K562 (cell line): ENCODE measurements at regions not wholly inside any gene's neighbourhood (a gene's known extent, or its start where the extent isn't known, plus 50 kb on each side); places are given as distances from the start of the nearest gene placed in this dataset.

Experiments
- ATAC-seq: fragments of 200-7000 bp; cut with Tn5 transposase; 3 replicates; pipeline ENCODE4 v1.9.1; 2020; ENCODE audit warnings: moderate library complexity
- BruUV-seq: library from RNA; stranded (reverse); fragments of 400-500 nt; replicated peaks from 2 replicates; lab custom pipeline; 2021; lab: Mats Ljungman, UMichigan
- CTCF ChIA-PET: fragments of 300-600 bp; formaldehyde crosslinking; extraction: SDS; loops from one replicate; lab custom pipeline; 2021; ENCODE audit warnings: low intra/inter-chr PET ratio; lab: Yijun Ruan, JAX
- POLR2A ChIA-PET: fragments of 300-600, 350-650 bp; sonication (Branson Sonifier 250); formaldehyde crosslinking; extraction: SDS; loops from one replicate; lab custom pipeline; 2021; ENCODE audit warnings: antibody characterized with exemption, inconsistent platforms; lab: Yijun Ruan, JAX
- DNase-seq, 4 experiments: peaks; one replicate each; pipeline versions ENCODE4 v3.0.0 to v3.0.0-alpha.2; 2011 to 2018; ENCODE audit warnings: low spot score in 3 of 4, mixed read lengths in 3 of 4; ENCODE audit errors: extremely low read depth in 1 of 4
- FAIRE-seq: peaks from 2 replicates; lab custom pipeline; 2011; peaks lifted over from hg19 to GRCh38; lab: Jason Lieb, UNC
- H2AFZ ChIP-seq: 2 replicates; pipeline ENCODE4 v1.6.0; 2011; ENCODE audit warnings: low read depth, low read length, control low read depth, inconsistent platforms
- H3K27ac ChIP-seq: fragments of 200-600 bp; 3 replicates; pipeline ENCODE4 v1.8.0; 2011; ENCODE audit warnings: low read depth, mild to moderate bottlenecking, control low read depth, inconsistent platforms, low read length, moderate library complexity, mixed read lengths; ENCODE audit errors: extremely low read depth
- H3K27me3 ChIP-seq, 2 experiments: fragments of 300-600 bp in 1 of 2; 2 replicates in 1 of 2; 3 replicates in 1 of 2; pipeline versions ENCODE4 v1.6.0 to v1.8.0; 2011; ENCODE audit warnings: inconsistent platforms in 2 of 2, low read length in 2 of 2, mild to moderate bottlenecking in 1 of 2, mixed read lengths in 1 of 2, moderate library complexity in 1 of 2; ENCODE audit not compliant: control insufficient read depth in 2 of 2, insufficient read depth in 2 of 2
- H3K36me3 ChIP-seq: fragments of 300-600 bp; 3 replicates; pipeline ENCODE4 v1.8.0; 2011; ENCODE audit warnings: mild to moderate bottlenecking, low read length, inconsistent platforms; ENCODE audit not compliant: control insufficient read depth, insufficient read depth
- H3K4me1 ChIP-seq, 2 experiments: fragments of 200-600 bp in 1 of 2; replicated peaks in 1 of 2; 2 replicates in 1 of 2; 3 replicates in 1 of 2; pipeline versions ENCODE4 v1.5.1 to v1.8.0; 2011; ENCODE audit warnings: inconsistent platforms in 2 of 2, low read length in 2 of 2, mild to moderate bottlenecking in 1 of 2, mixed read lengths in 1 of 2, moderate library complexity in 1 of 2; ENCODE audit not compliant: control insufficient read depth in 2 of 2, insufficient read depth in 2 of 2
- H3K4me2 ChIP-seq: 2 replicates; pipeline ENCODE4 v1.6.1; 2011; ENCODE audit warnings: low read length, control low read depth, inconsistent platforms, mixed read lengths; ENCODE audit not compliant: insufficient read depth
- H3K4me3 ChIP-seq: fragments of 200-600 bp; sonication (generic), shearing (Covaris generic); 2 replicates; pipeline ENCODE4 v1.5.1; 2016; ENCODE audit warnings: control low read depth, inconsistent platforms
- H3K79me2 ChIP-seq: fragments of 200-600 bp; 3 replicates; pipeline ENCODE4 v1.8.0; 2011; ENCODE audit warnings: low read length, inconsistent platforms; ENCODE audit not compliant: control insufficient read depth, insufficient read depth
- H3K9ac ChIP-seq, 2 experiments: 2 replicates each; pipeline versions ENCODE4 v1.6.0 to v1.6.1; 2011; ENCODE audit warnings: low read depth in 2 of 2, low read length in 2 of 2, control low read depth in 1 of 2, inconsistent platforms in 1 of 2, mild to moderate bottlenecking in 1 of 2, mixed read lengths in 1 of 2; ENCODE audit not compliant: insufficient read depth in 1 of 2
- H3K9me1 ChIP-seq: one replicate; pipeline ENCODE4 v1.6.0; 2011; ENCODE audit warnings: inconsistent platforms, mild to moderate bottlenecking, low read length, moderate library complexity; ENCODE audit not compliant: control insufficient read depth, insufficient read depth
- H3K9me3 ChIP-seq: replicated peaks from 2 replicates; pipeline ENCODE4 v1.5.1; 2011; ENCODE audit warnings: low read depth, low read length, inconsistent platforms; ENCODE audit not compliant: control insufficient read depth, insufficient read depth
- H4K20me1 ChIP-seq: replicated peaks from 2 replicates; pipeline ENCODE4 v1.6.1; 2011; ENCODE audit warnings: low read length, inconsistent platforms, mixed read lengths; ENCODE audit not compliant: control insufficient read depth, insufficient read depth
- CAMTA2 ChIP-seq: fragments of 250-450 bp; sonication (Bioruptor Pico); conservative IDR thresholded peaks from 2 replicates; pipeline ENCODE4 v1.5.1; 2022
- CHD2 ChIP-seq: IDR thresholded peaks from 2 replicates; pipeline ENCODE4 v1.6.1; 2011; ENCODE audit warnings: low read depth, low read length
- PHB ChIP-seq: fragments of 250-450 bp; sonication (Bioruptor Pico); IDR thresholded peaks from 2 replicates; pipeline ENCODE4 v1.5.0; 2021
- TCFL5 ChIP-seq: fragments of 250-450 bp; sonication (Bioruptor Pico); conservative IDR thresholded peaks from 2 replicates; pipeline ENCODE4 v1.6.1; 2021; ENCODE audit warnings: mild to moderate bottlenecking, moderate library complexity, matching md5 sums
- THAP7 ChIP-seq: fragments of 250-450 bp; sonication (Bioruptor Pico); IDR thresholded peaks from 2 replicates; pipeline ENCODE4 v1.5.0; 2021
- ZNF165 ChIP-seq: fragments of 250-450 bp; sonication (Bioruptor Pico); IDR thresholded peaks from 2 replicates; pipeline ENCODE4 v1.4.0; 2020; ENCODE audit warnings: borderline replicate concordance
- WGBS: fragments of 100-300 bp; shearing (Covaris generic); methylation state at CpG from one replicate; pipeline ENCODE4 v1.1.6; 2016; ENCODE audit warnings: low coverage, mixed read lengths; ENCODE audit not compliant: insufficient coverage; ENCODE audit errors: missing lambda C conversion rate; 5-methylcytosine and 5-hydroxymethylcytosine counted together
- in situ Hi-C: fragments of 300-500 bp; cut with MboI; formaldehyde crosslinking; loops from 4 replicates; pipeline ENCODE4 v1.15.0; 2018; ENCODE audit warnings: inconsistent platforms, mixed read lengths
- intact Hi-C: fragments of 100-400 bp; cut with micrococcal nuclease; formaldehyde crosslinking; loops from 2 replicates; pipeline ENCODE4 v1.14.2; 2022

- ATAC-seq (no peak), DNase-seq (no peak), FAIRE-seq (no peak)
- POLR2A ChIA-PET: no interaction called here
- intact Hi-C loops (loop anchor here (5.0 kb wide), 1 partner anchor 138 kb away; no protein-coding TSS in a partner anchor), in situ Hi-C loops (no loop called here)
- no peak overlapping the region for H3K9ac ChIP-seq
- 6% methylated on average over 2 of the region's 2 CpGs for WGBS
- H3K27me3 ChIP-seq: peaks cover 0 to 5% of the 10 kb centered on the region in 2 experiments; a peak in 1 of 5 replicates
- no peaks in the 10 kb centered on the region for H3K9me1 ChIP-seq
- H3K4me2 ChIP-seq: no peak overlapping the region
- no peaks in the 10 kb centered on the region for H3K9me3 ChIP-seq
- no peaks in the 10 kb centered on the region for H4K20me1 ChIP-seq
- H3K4me1 ChIP-seq: no peaks in the 10 kb centered on the region
- no peak overlapping the region for H3K4me3 ChIP-seq
- no peak overlapping the region for H3K27ac ChIP-seq
- no peak overlapping the region for H2AFZ ChIP-seq
- CTCF ChIA-PET: interaction anchor here (1.1 kb wide), 1 partner anchor 139 kb away, joined by 4 read pairs; no protein-coding TSS in a partner anchor
- TF ChIP-seq TCFL5 (CRISPR knock-in tag) (no peak), ZNF165 (CRISPR knock-in tag) (no peak), CAMTA2 (no peak), CHD2 (no peak), PHB (CRISPR knock-in tag) (no peak), THAP7 (CRISPR knock-in tag) (no peak)
- no peaks in the 10 kb centered on the region for H3K79me2 ChIP-seq
- BruUV-seq: no TSS peak
- H3K36me3 ChIP-seq: no peaks in the 10 kb centered on the region
These were observed 88.5 kb upstream of the RBBP8 start for GRCh38 chr18:22844628-22845027.
